Stomach (tissue), 4 donors: ENCODE measurements at regions not wholly inside any gene's neighbourhood (a gene's known extent, or its start where the extent isn't known, plus 50 kb on each side); places are given as distances from the start of the nearest gene placed in this dataset.
"Not testable (repeated sequence)": the region's sequence is repeated elsewhere in the genome, so short reads cannot be mapped to it uniquely, and the experiment has no call there.

ENCODE experiments used
- POLR2A ChIP-seq, 4 donors: fragments of 450-650 bp; IDR thresholded peaks; one replicate each; pipeline ENCODE4 v1.6.1; 2016; ENCODE audit warnings: antibody characterized with exemption in 4 of 4, control low read depth in 2 of 4, mild to moderate bottlenecking in 1 of 4, moderate library complexity in 1 of 4
- POLR2AphosphoS5 ChIP-seq, 3 donors: sonication (generic); formaldehyde crosslinking; IDR thresholded peaks; one replicate each; pipeline ENCODE4 v1.6.1; 2016; ENCODE audit warnings: antibody characterized with exemption in 3 of 3

GRCh38 chr6:57983603-57984002 is 666.2 kb downstream of the PRIM2 start:
- TF ChIP-seq POLR2A, POLR2AphosphoS5 (IDR thresholded peaks at IDR 0.05): not testable (repeated sequence)
